PC-3 (cell line): ENCODE measurements at regions not wholly inside any gene's neighbourhood (a gene's known extent, or its start where the extent isn't known, plus 50 kb on each side); places are given as distances from the start of the nearest gene placed in this dataset.

Experiments used
- EZH2 ChIP-seq: fragments of 300-600 bp; sonication (generic); IDR thresholded peaks from one replicate; pipeline ENCODE4 v1.6.1; 2017; ENCODE audit warnings: antibody characterized with exemption, mild to moderate bottlenecking, low read length; ENCODE audit not compliant: unreplicated experiment
- EZH2phosphoT487 ChIP-seq: fragments of 300-600 bp; sonication (generic); IDR thresholded peaks from 2 replicates; pipeline ENCODE4 v1.6.1; 2018; ENCODE audit warnings: mild to moderate bottlenecking, antibody characterized with exemption, low read length, borderline replicate concordance
- TF ChIP-seq, protein P1 (sequence below): fragments of 300-600 bp; sonication (generic); conservative IDR thresholded peaks from 2 replicates; pipeline ENCODE4 v1.5.1; 2017; ENCODE audit warnings: antibody characterized with exemption, low read depth, mild to moderate bottlenecking, low read length

DNA sequence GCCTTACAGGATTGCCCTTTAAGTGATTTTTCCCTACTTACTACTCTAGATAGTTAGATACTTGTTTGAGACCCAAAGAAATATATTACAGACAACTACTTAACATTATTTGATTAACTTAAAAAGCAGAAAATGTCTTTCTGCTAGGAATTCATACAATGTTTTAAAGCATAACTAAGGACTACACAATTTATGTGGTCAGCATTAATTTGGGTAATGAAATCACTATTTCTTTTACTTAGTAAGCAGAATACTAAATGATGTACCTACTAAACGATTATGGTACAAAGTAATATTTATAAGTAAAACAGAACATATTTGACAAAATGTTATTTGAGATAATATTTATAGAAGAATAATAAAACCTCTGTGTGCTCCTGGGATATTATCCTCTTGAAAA lies 371.9 kb upstream of the ARRDC3 start:
- TF ChIP-seq, protein P1, sequence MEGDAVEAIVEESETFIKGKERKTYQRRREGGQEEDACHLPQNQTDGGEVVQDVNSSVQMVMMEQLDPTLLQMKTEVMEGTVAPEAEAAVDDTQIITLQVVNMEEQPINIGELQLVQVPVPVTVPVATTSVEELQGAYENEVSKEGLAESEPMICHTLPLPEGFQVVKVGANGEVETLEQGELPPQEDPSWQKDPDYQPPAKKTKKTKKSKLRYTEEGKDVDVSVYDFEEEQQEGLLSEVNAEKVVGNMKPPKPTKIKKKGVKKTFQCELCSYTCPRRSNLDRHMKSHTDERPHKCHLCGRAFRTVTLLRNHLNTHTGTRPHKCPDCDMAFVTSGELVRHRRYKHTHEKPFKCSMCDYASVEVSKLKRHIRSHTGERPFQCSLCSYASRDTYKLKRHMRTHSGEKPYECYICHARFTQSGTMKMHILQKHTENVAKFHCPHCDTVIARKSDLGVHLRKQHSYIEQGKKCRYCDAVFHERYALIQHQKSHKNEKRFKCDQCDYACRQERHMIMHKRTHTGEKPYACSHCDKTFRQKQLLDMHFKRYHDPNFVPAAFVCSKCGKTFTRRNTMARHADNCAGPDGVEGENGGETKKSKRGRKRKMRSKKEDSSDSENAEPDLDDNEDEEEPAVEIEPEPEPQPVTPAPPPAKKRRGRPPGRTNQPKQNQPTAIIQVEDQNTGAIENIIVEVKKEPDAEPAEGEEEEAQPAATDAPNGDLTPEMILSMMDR: no peak
- TF ChIP-seq EZH2: no peak
- no peak for TF ChIP-seq EZH2phosphoT487
